HCT116 (cell line): ENCODE measurements at regions not wholly inside any gene's neighbourhood (a gene's known extent, or its start where the extent isn't known, plus 50 kb on each side); places are given as distances from the start of the nearest gene placed in this dataset.

Source experiments
- ATAC-seq: fragments of 200-7000 bp; cut with Tn5 transposase; 2 replicates; pipeline ENCODE4 v1.9.1; 2020; ENCODE audit warnings: mild to moderate bottlenecking, moderate library complexity
- BruUV-seq: library from RNA; stranded (reverse); fragments of 400-500 nt; replicated peaks from 2 replicates; lab custom pipeline; 2021; lab: Mats Ljungman, UMichigan
- CTCF ChIA-PET: fragments of 300-600 bp; sonication (Branson Sonifier 250); formaldehyde crosslinking; loops from one replicate; lab custom pipeline; 2021; ENCODE audit warnings: antibody characterized with exemption; lab: Charles Lee
- POLR2A ChIA-PET: fragments of 300-600, 350-600 bp; sonication (Branson Sonifier 250); formaldehyde crosslinking; loops from one replicate; lab custom pipeline; 2021; ENCODE audit warnings: antibody characterized with exemption; lab: Charles Lee
- RAD21 ChIA-PET, 2 experiments: fragments of 300-600 bp; sonication (Branson Sonifier 250); formaldehyde crosslinking; loops; one replicate each; lab custom pipeline; 2023; ENCODE audit warnings: low total read pairs in 2 of 2; ENCODE audit not compliant: uncharacterized antibody in 2 of 2, unreplicated experiment in 2 of 2, low non-redundant PET in 1 of 2; lab: Charles Lee
- DNase-seq: peaks from one replicate; pipeline ENCODE4 v3.0.0-alpha.2; 2010; ENCODE audit warnings: low read depth, low spot score
- H2AFZ ChIP-seq: fragments of 200-600 bp; shearing (Covaris generic), sonication (generic); 2 replicates; pipeline ENCODE4 v1.6.1; 2017; ENCODE audit warnings: low read depth, mixed run types, mixed read lengths, antibody characterized with exemption, low read length; ENCODE audit not compliant: poor library complexity, severe bottlenecking
- H3K27ac ChIP-seq: 2 replicates; pipeline ENCODE4 v1.5.1; 2012; ENCODE audit warnings: low read depth, low read length
- H3K27me3 ChIP-seq: fragments of 200-600 bp; sonication (generic); 2 replicates; pipeline ENCODE4 v1.6.1; 2016; ENCODE audit warnings: mixed run types, low read length, mixed read lengths; ENCODE audit not compliant: insufficient read depth
- H3K36me3 ChIP-seq, 2 experiments: fragments of 200-500 bp in 1 of 2; fragments of 200-600 bp in 1 of 2; sonication (Bioruptor generic) in 1 of 2; sonication (generic) in 1 of 2; 2 replicates each; pipeline versions ENCODE4 v1.5.1 to v1.6.1; 2014 to 2016; ENCODE audit warnings: low read length in 2 of 2, inconsistent platforms in 1 of 2, mixed read lengths in 1 of 2, mixed run types in 1 of 2; ENCODE audit not compliant: insufficient read depth in 2 of 2, control insufficient read depth in 1 of 2
- H3K4me1 ChIP-seq, 2 experiments: fragments of 200-600 bp in 1 of 2; sonication (generic) in 1 of 2; 2 replicates each; pipeline versions ENCODE4 v1.5.1 to v1.6.1; 2012 to 2017; ENCODE audit warnings: low read length in 2 of 2, inconsistent platforms in 1 of 2, mild to moderate bottlenecking in 1 of 2, mixed read lengths in 1 of 2, mixed run types in 1 of 2, moderate library complexity in 1 of 2; ENCODE audit not compliant: insufficient read depth in 2 of 2, control insufficient read depth in 1 of 2
- H3K4me2 ChIP-seq: fragments of 200-600 bp; sonication (generic); 2 replicates; pipeline ENCODE4 v1.6.1; 2017; ENCODE audit warnings: mixed run types, low read length, mixed read lengths
- H3K4me3 ChIP-seq, 2 experiments: fragments of 200-600 bp in 1 of 2; sonication (generic) in 1 of 2; replicated peaks in 1 of 2; 2 replicates each; pipeline ENCODE4 v1.5.1; 2011 to 2016; ENCODE audit warnings: low read length in 2 of 2, control low read depth in 1 of 2, low read depth in 1 of 2, mild to moderate bottlenecking in 1 of 2, mixed read lengths in 1 of 2, mixed run types in 1 of 2
- H3K79me2 ChIP-seq: fragments of 200-600 bp; sonication (generic); 2 replicates; pipeline ENCODE4 v1.6.1; 2017; ENCODE audit warnings: mild to moderate bottlenecking, mixed run types, low read length, moderate library complexity, mixed read lengths; ENCODE audit not compliant: insufficient read depth
- H3K9ac ChIP-seq: fragments of 200-600 bp; sonication (generic); 2 replicates; pipeline ENCODE4 v1.6.1; 2016; ENCODE audit warnings: low read length, mixed read lengths
- H3K9me2 ChIP-seq: fragments of 200-600 bp; sonication (generic), shearing (Covaris generic); 2 replicates; pipeline ENCODE4 v1.6.1; 2017; ENCODE audit warnings: mixed run types, mild to moderate bottlenecking, moderate library complexity; ENCODE audit not compliant: insufficient read depth
- H3K9me3 ChIP-seq, 2 experiments: fragments of 200-500 bp in 1 of 2; fragments of 200-600 bp in 1 of 2; sonication (Bioruptor generic) in 1 of 2; sonication (generic) in 1 of 2; 2 replicates each; pipeline ENCODE4 v1.6.1; 2014 to 2017; ENCODE audit warnings: low read length in 2 of 2, mixed read lengths in 2 of 2, inconsistent platforms in 1 of 2, low read depth in 1 of 2, mild to moderate bottlenecking in 1 of 2, mixed run types in 1 of 2, moderate library complexity in 1 of 2; ENCODE audit not compliant: control insufficient read depth in 1 of 2, insufficient read depth in 1 of 2
- H4K20me1 ChIP-seq: fragments of 200-600 bp; sonication (generic), shearing (Covaris generic); 2 replicates; pipeline ENCODE4 v1.6.1; 2017; ENCODE audit warnings: mixed run types, mild to moderate bottlenecking, moderate library complexity; ENCODE audit not compliant: insufficient read depth
- CEBPB ChIP-seq: IDR thresholded peaks from 2 replicates; pipeline ENCODE4 v1.6.1; 2012; ENCODE audit warnings: low read depth
- ELF1 ChIP-seq: IDR thresholded peaks from 2 replicates; pipeline ENCODE4 v1.6.1; 2012; ENCODE audit warnings: low read depth, borderline replicate concordance
- SIN3A ChIP-seq: IDR thresholded peaks from 2 replicates; pipeline ENCODE4 v1.6.1; 2012; ENCODE audit warnings: low read depth
- SP1 ChIP-seq: IDR thresholded peaks from 2 replicates; pipeline ENCODE4 v1.6.1; 2012; ENCODE audit warnings: low read depth
- SRF ChIP-seq: IDR thresholded peaks from 2 replicates; pipeline ENCODE4 v1.6.1; 2012; ENCODE audit warnings: low read depth
- ZFX ChIP-seq: fragments of 450-650 bp; IDR thresholded peaks from 2 replicates; pipeline ENCODE4 v1.6.1; 2017
- ZNF274 ChIP-seq: fragments of 200-500 bp; sonication (Bioruptor generic); IDR thresholded peaks from 2 replicates; pipeline ENCODE4 v1.6.1; 2014; ENCODE audit warnings: mild to moderate bottlenecking, low read depth, low read length, inconsistent platforms
- intact Hi-C: fragments of 100-400 bp; cut with micrococcal nuclease; formaldehyde crosslinking; loops from 2 replicates; pipeline ENCODE4 v1.10.0; 2022
- TF ChIP-seq, protein P1 (sequence below): IDR thresholded peaks from 2 replicates; pipeline ENCODE4 v1.6.1; 2011; ENCODE audit warnings: mild to moderate bottlenecking, low read length, moderate library complexity; ENCODE audit not compliant: insufficient replicate concordance; ENCODE audit errors: extremely low read depth
- TF ChIP-seq, protein P2 (sequence below): IDR thresholded peaks from 2 replicates; pipeline ENCODE4 v1.6.1; 2012
- TF ChIP-seq, protein P3 (sequence below): IDR thresholded peaks from 2 replicates; pipeline ENCODE4 v1.6.1; 2012

DNA sequence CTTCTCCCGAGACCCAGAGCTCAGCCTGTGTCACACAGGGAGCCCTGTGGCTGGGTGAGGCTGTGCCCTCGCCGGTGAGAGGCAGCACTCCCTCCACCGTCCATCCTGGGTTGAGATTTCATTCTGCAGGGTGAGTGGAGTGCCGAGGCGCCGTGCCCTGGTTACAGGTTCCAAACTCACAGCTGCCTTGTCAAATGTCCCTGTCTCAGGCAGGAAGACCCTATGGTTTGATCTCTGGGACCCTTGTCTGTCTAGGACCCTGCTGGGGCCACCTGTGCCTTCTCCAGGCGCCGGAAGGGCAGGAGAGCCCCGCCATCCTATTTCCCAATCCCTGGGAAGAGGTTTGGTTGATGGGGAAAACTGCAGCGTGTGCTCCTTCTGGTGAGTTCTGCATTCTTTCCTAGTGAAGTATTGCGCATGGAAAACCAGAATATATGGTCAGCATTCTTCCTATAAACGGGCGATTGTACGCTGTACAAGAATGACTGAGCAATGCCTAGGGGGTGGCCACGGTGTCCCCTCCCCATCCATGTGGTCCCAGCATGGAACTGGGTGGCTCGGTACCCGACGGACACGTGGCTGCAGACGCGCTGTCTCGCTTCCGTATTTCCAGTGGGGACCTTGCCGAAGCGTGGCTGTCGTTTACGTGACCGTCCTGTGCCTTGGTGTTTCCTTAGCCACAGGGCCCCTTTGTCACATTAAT, 95.9 kb upstream of the COL5A1 start:
- ChIA-PET POLR2A (no interaction called here), CTCF (no interaction called here), RAD21 (no interaction called here)
- Histone ChIP-seq H3K9me2 (no peaks in the 10 kb centered on the region), H2AFZ (no peak overlapping the region), H3K4me3 (no peak overlapping the region), H3K4me2 (no peak overlapping the region), H3K9me3 (no peaks in the 10 kb centered on the region), H3K79me2 (no peaks in the 10 kb centered on the region), H3K27ac (no peak overlapping the region), H4K20me1 (no peaks in the 10 kb centered on the region), H3K9ac (no peak overlapping the region), H3K4me1 (peaks cover 2 to 9% of the 10 kb centered on the region in 2 experiments; a peak in 3 of 4 replicates), H3K36me3 (no peaks in the 10 kb centered on the region), H3K27me3 (peaks cover 8% of the 10 kb centered on the region; the same call in 1 of the 2 replicates)
- no peak for ATAC-seq
- intact Hi-C loops, result no loop called here
- no TSS peak for BruUV-seq
- TF ChIP-seq, protein P1, sequence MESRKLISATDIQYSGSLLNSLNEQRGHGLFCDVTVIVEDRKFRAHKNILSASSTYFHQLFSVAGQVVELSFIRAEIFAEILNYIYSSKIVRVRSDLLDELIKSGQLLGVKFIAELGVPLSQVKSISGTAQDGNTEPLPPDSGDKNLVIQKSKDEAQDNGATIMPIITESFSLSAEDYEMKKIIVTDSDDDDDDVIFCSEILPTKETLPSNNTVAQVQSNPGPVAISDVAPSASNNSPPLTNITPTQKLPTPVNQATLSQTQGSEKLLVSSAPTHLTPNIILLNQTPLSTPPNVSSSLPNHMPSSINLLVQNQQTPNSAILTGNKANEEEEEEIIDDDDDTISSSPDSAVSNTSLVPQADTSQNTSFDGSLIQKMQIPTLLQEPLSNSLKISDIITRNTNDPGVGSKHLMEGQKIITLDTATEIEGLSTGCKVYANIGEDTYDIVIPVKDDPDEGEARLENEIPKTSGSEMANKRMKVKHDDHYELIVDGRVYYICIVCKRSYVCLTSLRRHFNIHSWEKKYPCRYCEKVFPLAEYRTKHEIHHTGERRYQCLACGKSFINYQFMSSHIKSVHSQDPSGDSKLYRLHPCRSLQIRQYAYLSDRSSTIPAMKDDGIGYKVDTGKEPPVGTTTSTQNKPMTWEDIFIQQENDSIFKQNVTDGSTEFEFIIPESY, result no peak
- no peak for TF ChIP-seq SIN3A
- TF ChIP-seq ZFX, result no peak
- TF ChIP-seq SP1, result no peak
- TF ChIP-seq ELF1, result no peak
- no peak for TF ChIP-seq SRF
- TF ChIP-seq, protein P2, sequence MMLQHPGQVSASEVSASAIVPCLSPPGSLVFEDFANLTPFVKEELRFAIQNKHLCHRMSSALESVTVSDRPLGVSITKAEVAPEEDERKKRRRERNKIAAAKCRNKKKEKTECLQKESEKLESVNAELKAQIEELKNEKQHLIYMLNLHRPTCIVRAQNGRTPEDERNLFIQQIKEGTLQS, result no peak
- no peak for TF ChIP-seq ZNF274
- TF ChIP-seq CEBPB, result no peak
- TF ChIP-seq, protein P3, sequence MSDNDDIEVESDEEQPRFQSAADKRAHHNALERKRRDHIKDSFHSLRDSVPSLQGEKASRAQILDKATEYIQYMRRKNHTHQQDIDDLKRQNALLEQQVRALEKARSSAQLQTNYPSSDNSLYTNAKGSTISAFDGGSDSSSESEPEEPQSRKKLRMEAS, result no peak
- no peak for DNase-seq
